ENCODE measurements at regions not wholly inside any gene's neighbourhood (a gene's known extent, or its start where the extent isn't known, plus 50 kb on each side); places are given as distances from the start of the nearest gene placed in this dataset.

DNA sequence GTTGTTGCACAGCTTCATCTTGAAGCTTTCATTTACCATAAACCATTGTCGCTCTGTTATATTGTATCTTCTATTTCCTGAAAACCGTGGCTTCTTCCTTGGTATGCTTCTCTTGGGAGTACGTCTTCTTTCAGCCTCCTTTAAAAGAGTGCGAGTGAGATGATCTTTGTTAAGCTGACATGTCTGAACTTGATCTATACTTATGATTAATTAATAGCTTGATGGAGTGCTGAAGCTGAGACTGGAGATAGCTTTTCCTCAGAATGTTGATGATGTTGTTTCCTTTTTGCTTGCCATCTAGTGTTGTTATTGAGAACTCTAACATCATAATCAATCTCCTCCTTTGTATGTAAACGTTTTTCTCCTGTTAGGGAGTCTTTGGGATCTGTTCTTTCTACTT is 529.3 kb upstream of the SPRY2 start:
- WGBS = 69% methylated on average over 5 of the region's 5 CpGs
- H3K36me3 ChIP-seq = no peaks in the 10 kb centered on the region
- H3K9me3 ChIP-seq = no peaks in the 10 kb centered on the region
- no peak overlapping the region for H3K4me3 ChIP-seq
- TF ChIP-seq POLR2AphosphoS5 (IDR thresholded peaks at IDR 0.05) = no peak
- TF ChIP-seq, protein P1, sequence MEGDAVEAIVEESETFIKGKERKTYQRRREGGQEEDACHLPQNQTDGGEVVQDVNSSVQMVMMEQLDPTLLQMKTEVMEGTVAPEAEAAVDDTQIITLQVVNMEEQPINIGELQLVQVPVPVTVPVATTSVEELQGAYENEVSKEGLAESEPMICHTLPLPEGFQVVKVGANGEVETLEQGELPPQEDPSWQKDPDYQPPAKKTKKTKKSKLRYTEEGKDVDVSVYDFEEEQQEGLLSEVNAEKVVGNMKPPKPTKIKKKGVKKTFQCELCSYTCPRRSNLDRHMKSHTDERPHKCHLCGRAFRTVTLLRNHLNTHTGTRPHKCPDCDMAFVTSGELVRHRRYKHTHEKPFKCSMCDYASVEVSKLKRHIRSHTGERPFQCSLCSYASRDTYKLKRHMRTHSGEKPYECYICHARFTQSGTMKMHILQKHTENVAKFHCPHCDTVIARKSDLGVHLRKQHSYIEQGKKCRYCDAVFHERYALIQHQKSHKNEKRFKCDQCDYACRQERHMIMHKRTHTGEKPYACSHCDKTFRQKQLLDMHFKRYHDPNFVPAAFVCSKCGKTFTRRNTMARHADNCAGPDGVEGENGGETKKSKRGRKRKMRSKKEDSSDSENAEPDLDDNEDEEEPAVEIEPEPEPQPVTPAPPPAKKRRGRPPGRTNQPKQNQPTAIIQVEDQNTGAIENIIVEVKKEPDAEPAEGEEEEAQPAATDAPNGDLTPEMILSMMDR (IDR thresholded peaks at IDR 0.05) = no peak
- no peak for TF ChIP-seq POLR2A (IDR thresholded peaks at IDR 0.05)
- DNase-seq (ENCODE audit: low spot score) = no peak
- no peak overlapping the region for H3K27ac ChIP-seq
- no peaks in the 10 kb centered on the region for H3K27me3 ChIP-seq (replicated peaks; ENCODE audit: insufficient read depth)
- intact Hi-C loops (cut with DNase I) = no loop called here
- H3K4me1 ChIP-seq (replicated peaks) = no peaks in the 10 kb centered on the region

DNA sequence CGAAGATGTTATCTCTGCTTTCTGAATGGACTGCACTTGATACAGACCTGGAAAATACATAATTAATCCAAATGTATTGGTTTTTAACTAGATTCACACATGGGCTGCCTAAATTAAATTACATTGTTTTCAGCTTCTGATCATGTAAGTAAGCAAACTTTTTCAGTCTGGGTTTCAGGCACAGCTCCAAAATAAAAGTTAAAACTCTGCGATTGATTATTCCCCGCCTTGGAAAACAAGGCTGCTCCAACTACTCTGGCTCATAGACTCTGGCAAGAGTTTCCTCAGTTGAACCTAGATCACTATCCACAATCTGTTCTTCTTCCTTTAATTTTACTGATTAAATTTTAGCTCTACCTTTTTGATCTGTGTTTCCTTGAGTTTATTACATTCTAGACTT is 526.0 kb upstream of the SPRY2 start:
- Histone ChIP-seq H3K4me3 (no peak overlapping the region), H3K9me3 (no peaks in the 10 kb centered on the region), H3K36me3 (no peaks in the 10 kb centered on the region), H3K27me3 (replicated peaks; ENCODE audit: insufficient read depth) (no peaks in the 10 kb centered on the region), H3K27ac (no peak overlapping the region), H3K4me1 (replicated peaks) (no peaks in the 10 kb centered on the region)
- TF ChIP-seq, protein P1 (IDR thresholded peaks at IDR 0.05) = no peak
- TF ChIP-seq POLR2AphosphoS5 (IDR thresholded peaks at IDR 0.05) (no peak), POLR2A (IDR thresholded peaks at IDR 0.05) (no peak)
- no peak for DNase-seq (ENCODE audit: low spot score)
- intact Hi-C loops (cut with DNase I) = no loop called here
- WGBS = 81% methylated on average over 3 of the region's 3 CpGs

DNA sequence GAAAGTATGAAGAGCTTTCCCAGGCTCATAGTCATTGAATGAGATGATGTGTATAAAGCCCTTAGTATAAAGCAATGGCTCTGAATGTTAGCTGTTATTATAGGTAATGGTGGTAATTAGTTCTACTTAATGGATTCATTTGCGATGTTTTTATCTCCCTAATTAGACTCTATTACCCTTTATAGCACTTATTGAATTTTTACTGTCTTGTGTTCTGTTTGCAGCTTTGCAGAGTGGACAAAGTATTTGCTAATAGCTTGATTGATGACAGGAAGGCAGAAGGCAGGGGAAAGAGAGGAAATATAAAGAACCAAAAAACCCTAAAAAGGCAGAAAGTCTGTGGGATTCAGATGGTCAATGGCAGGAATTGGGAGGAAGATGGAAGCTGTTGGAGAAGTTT is 524.4 kb upstream of the SPRY2 start:
- H3K27me3 ChIP-seq (replicated peaks; ENCODE audit: insufficient read depth) = no peaks in the 10 kb centered on the region
- TF ChIP-seq POLR2A (IDR thresholded peaks at IDR 0.05) = no peak
- TF ChIP-seq, protein P1 (IDR thresholded peaks at IDR 0.05) = no peak
- no peaks in the 10 kb centered on the region for H3K9me3 ChIP-seq
- DNase-seq (ENCODE audit: low spot score) = no peak
- no peaks in the 10 kb centered on the region for H3K36me3 ChIP-seq
- H3K4me1 ChIP-seq (replicated peaks) = no peaks in the 10 kb centered on the region
- WGBS = 57% methylated on average over 1 of the region's 1 CpG
- H3K4me3 ChIP-seq = no peak overlapping the region
- intact Hi-C loops (cut with DNase I) = no loop called here
- H3K27ac ChIP-seq = no peak overlapping the region

DNA sequence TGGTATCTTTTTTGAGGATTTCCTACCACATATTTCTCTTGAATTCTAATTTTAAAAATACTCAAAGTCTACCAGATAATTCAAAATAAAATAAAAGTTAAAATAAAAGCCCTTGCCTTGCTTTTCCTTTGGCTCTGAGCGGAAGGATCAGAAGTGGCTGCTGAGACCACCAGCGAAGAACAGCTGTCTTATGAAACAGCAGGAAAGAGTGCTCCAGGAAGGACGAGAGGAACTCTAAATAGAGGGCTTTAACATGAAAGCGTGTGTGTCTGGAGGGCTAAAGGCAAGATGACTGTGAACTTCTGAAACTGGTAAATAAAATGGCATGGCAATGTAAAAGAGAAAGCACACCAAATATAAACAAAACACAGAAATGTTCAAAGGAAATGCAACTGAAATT is 521.5 kb upstream of the SPRY2 start:
- DNase-seq (ENCODE audit: low spot score) = no peak
- Histone ChIP-seq H3K4me1 (replicated peaks) (no peaks in the 10 kb centered on the region), H3K27me3 (replicated peaks; ENCODE audit: insufficient read depth) (no peaks in the 10 kb centered on the region), H3K27ac (no peak overlapping the region), H3K4me3 (no peak overlapping the region), H3K36me3 (no peaks in the 10 kb centered on the region), H3K9me3 (no peaks in the 10 kb centered on the region)
- intact Hi-C loops (cut with DNase I) = no loop called here
- 59% methylated on average over 4 of the region's 4 CpGs for WGBS
- TF ChIP-seq POLR2A (IDR thresholded peaks at IDR 0.05) = no peak
- TF ChIP-seq, protein P1 (IDR thresholded peaks at IDR 0.05) = no peak
- no peak for TF ChIP-seq POLR2AphosphoS5 (IDR thresholded peaks at IDR 0.05)

DNA sequence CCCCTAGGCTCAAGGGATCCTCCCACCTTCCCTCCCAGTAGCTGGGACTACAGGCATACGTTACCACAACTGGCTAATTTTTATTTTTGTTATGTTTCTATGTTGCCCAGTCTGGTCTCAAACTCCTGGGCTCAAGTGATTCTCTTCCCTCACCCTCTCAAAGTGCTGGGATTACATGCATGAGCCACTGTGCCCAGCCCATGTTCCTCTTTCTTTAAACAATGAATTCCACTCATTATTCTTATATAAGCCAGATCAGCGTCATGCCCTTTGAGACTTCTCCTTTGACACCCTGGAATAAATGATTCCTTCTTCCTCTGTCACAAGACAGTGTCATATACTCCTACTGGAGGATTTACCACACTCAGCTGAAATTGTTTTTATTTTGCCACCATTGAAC is 519.9 kb upstream of the SPRY2 start:
- WGBS = 85% methylated on average over 2 of the region's 2 CpGs
- H3K9me3 ChIP-seq = no peaks in the 10 kb centered on the region
- intact Hi-C loops (cut with DNase I) = no loop called here
- no peaks in the 10 kb centered on the region for H3K27me3 ChIP-seq (replicated peaks; ENCODE audit: insufficient read depth)
- H3K27ac ChIP-seq = no peak overlapping the region
- no peak for DNase-seq (ENCODE audit: low spot score)
- TF ChIP-seq POLR2AphosphoS5 (IDR thresholded peaks at IDR 0.05) = no peak
- no peak for TF ChIP-seq POLR2A (IDR thresholded peaks at IDR 0.05)
- TF ChIP-seq, protein P1 (IDR thresholded peaks at IDR 0.05) = no peak
- no peak overlapping the region for H3K4me3 ChIP-seq
- no peaks in the 10 kb centered on the region for H3K36me3 ChIP-seq
- no peaks in the 10 kb centered on the region for H3K4me1 ChIP-seq (replicated peaks)
